Immature natural killer cell (primary cell): ENCODE measurements at regions not wholly inside any gene's neighbourhood (a gene's known extent, or its start where the extent isn't known, plus 50 kb on each side); places are given as distances from the start of the nearest gene placed in this dataset.
"Not testable (repeated sequence)": the region's sequence is repeated elsewhere in the genome, so short reads cannot be mapped to it uniquely, and the experiment has no call there.

Source experiments
- DNase-seq, 3 donors: peaks; one replicate each; pipeline ENCODE4 v3.0.0; 2022; ENCODE audit warnings: mixed read lengths in 1 of 3
- H3K27ac Mint-ChIP-seq, 6 donors: one replicate each; pipeline ENCODE4 v1.8.0; 2020; ENCODE audit warnings: mixed read lengths in 6 of 6, mild to moderate bottlenecking in 5 of 6, inconsistent platforms in 4 of 6, moderate library complexity in 3 of 6
- H3K27me3 Mint-ChIP-seq, 3 donors: one replicate each; pipeline ENCODE4 v1.8.0; 2020 to 2021; ENCODE audit warnings: low read depth in 3 of 3, mild to moderate bottlenecking in 3 of 3, mixed read lengths in 3 of 3, moderate library complexity in 3 of 3, inconsistent platforms in 1 of 3
- H3K36me3 Mint-ChIP-seq, 3 donors: one replicate each; pipeline ENCODE4 v1.8.0; 2020; ENCODE audit warnings: mixed read lengths in 3 of 3, inconsistent platforms in 2 of 3, mild to moderate bottlenecking in 2 of 3
- H3K4me1 Mint-ChIP-seq, 2 donors: one replicate each; pipeline ENCODE4 v1.8.0; 2020; ENCODE audit warnings: inconsistent platforms in 2 of 2, mild to moderate bottlenecking in 2 of 2, mixed read lengths in 2 of 2, moderate library complexity in 1 of 2
- H3K4me3 Mint-ChIP-seq, 5 donors: one replicate each; pipeline ENCODE4 v1.8.0; 2020; ENCODE audit warnings: mild to moderate bottlenecking in 5 of 5, mixed read lengths in 5 of 5, inconsistent platforms in 3 of 5, moderate library complexity in 3 of 5
- H3K9me3 Mint-ChIP-seq, 6 donors: one replicate each; pipeline ENCODE4 v1.8.0; 2020; ENCODE audit warnings: mild to moderate bottlenecking in 6 of 6, mixed read lengths in 6 of 6, inconsistent platforms in 4 of 6, moderate library complexity in 3 of 6

- no peak overlapping the region for H3K4me3 Mint-ChIP-seq
- H3K36me3 Mint-ChIP-seq: no peaks in the 10 kb centered on the region
- peaks cover 0 to 4% (median 2%) of the 10 kb centered on the region in 3 donors for H3K27me3 Mint-ChIP-seq
- H3K9me3 Mint-ChIP-seq: no peaks in the 10 kb centered on the region
- peaks cover 0 to 7% of the 10 kb centered on the region in 2 donors for H3K4me1 Mint-ChIP-seq
- DNase-seq: no peak
- no peak overlapping the region for H3K27ac Mint-ChIP-seq
Measured at GRCh38 chr11:103803062-103803461, 233.4 kb upstream of the DDI1 start.

- no peak overlapping the region for H3K27ac Mint-ChIP-seq
- peaks cover 0 to under 1% of the 10 kb centered on the region in 2 donors for H3K4me1 Mint-ChIP-seq
- no peak overlapping the region for H3K4me3 Mint-ChIP-seq
- H3K9me3 Mint-ChIP-seq: no peaks in the 10 kb centered on the region
- H3K27me3 Mint-ChIP-seq: peaks cover 1 to 3% (median 2%) of the 10 kb centered on the region in 3 donors
- H3K36me3 Mint-ChIP-seq: no peaks in the 10 kb centered on the region
- no peak for DNase-seq
Measured at GRCh38 chr11:103805688-103806009, 230.8 kb upstream of the DDI1 start.

GRCh38 chr11:103806130-103806895 is 230.1 kb upstream of the DDI1 start:
- Mint-ChIP-seq H3K36me3 (no peaks in the 10 kb centered on the region), H3K4me3 (no peak overlapping the region), H3K4me1 (no peaks in the 10 kb centered on the region), H3K27me3 (peaks cover 1 to 2% (median 2%) of the 10 kb centered on the region in 3 donors), H3K9me3 (no peaks in the 10 kb centered on the region), H3K27ac (no peak overlapping the region)
- DNase-seq: no peak

- H3K27me3 Mint-ChIP-seq: peaks cover 1 to 4% (median 2%) of the 10 kb centered on the region in 3 donors
- no peaks in the 10 kb centered on the region for H3K36me3 Mint-ChIP-seq
- no peak overlapping the region for H3K27ac Mint-ChIP-seq
- no peaks in the 10 kb centered on the region for H3K4me1 Mint-ChIP-seq
- H3K9me3 Mint-ChIP-seq: no peaks in the 10 kb centered on the region
- no peak overlapping the region for H3K4me3 Mint-ChIP-seq
- no peak for DNase-seq
Measured at GRCh38 chr11:103807806-103808205, 228.6 kb upstream of the DDI1 start.

GRCh38 chr11:103808252-103808651 is 228.2 kb upstream of the DDI1 start:
- Mint-ChIP-seq H3K4me1 (no peaks in the 10 kb centered on the region), H3K27ac (no peak overlapping the region), H3K4me3 (no peak overlapping the region), H3K27me3 (peaks cover 1 to 4% (median 1%) of the 10 kb centered on the region in 3 donors), H3K9me3 (no peaks in the 10 kb centered on the region), H3K36me3 (no peaks in the 10 kb centered on the region)
- DNase-seq: no peak

GRCh38 chr11:103811870-103812455 is 224.5 kb upstream of the DDI1 start:
- H3K27me3 Mint-ChIP-seq: peaks cover 0 to 4% (median 1%) of the 10 kb centered on the region in 3 donors
- no peaks in the 10 kb centered on the region for H3K36me3 Mint-ChIP-seq
- no peaks in the 10 kb centered on the region for H3K4me1 Mint-ChIP-seq
- no peak for DNase-seq
- no peaks in the 10 kb centered on the region for H3K9me3 Mint-ChIP-seq
- H3K27ac Mint-ChIP-seq: no peak overlapping the region
- H3K4me3 Mint-ChIP-seq: no peak overlapping the region

GRCh38 chr11:103812680-103813079 is 223.8 kb upstream of the DDI1 start:
- Mint-ChIP-seq H3K4me1 (no peaks in the 10 kb centered on the region), H3K4me3 (no peak overlapping the region), H3K9me3 (no peaks in the 10 kb centered on the region), H3K27ac (no peak overlapping the region), H3K36me3 (peaks cover 0 to 2% (median 0%) of the 10 kb centered on the region in 3 donors), H3K27me3 (peaks cover 0 to 2% (median 1%) of the 10 kb centered on the region in 3 donors)
- no peak for DNase-seq

- not testable (repeated sequence) for DNase-seq, H3K4me1 Mint-ChIP-seq, H3K4me3 Mint-ChIP-seq, H3K9me3 Mint-ChIP-seq, H3K27me3 Mint-ChIP-seq, H3K27ac Mint-ChIP-seq
- H3K36me3 Mint-ChIP-seq: peaks cover 4 to 11% (median 4%) of the 10 kb centered on the region in 3 donors
Measured at GRCh38 chr11:103820345-103820744, 216.1 kb upstream of the DDI1 start.

- no peak overlapping the region for H3K27ac Mint-ChIP-seq
- peaks cover 0 to 11% (median 4%) of the 10 kb centered on the region in 3 donors for H3K36me3 Mint-ChIP-seq
- H3K4me1 Mint-ChIP-seq: no peaks in the 10 kb centered on the region
- no peak for DNase-seq
- no peak overlapping the region for H3K4me3 Mint-ChIP-seq
- peaks cover 0 to 5% (median 0%) of the 10 kb centered on the region in 6 donors for H3K9me3 Mint-ChIP-seq
- H3K27me3 Mint-ChIP-seq: peaks cover 0 to 3% (median 2%) of the 10 kb centered on the region in 3 donors
Measured at GRCh38 chr11:103824116-103824515, 212.3 kb upstream of the DDI1 start.

- Mint-ChIP-seq H3K9me3 (peaks cover 3 to 7% (median 5%) of the 10 kb centered on the region in 6 donors), H3K27me3 (peaks cover 0 to 2% (median 0%) of the 10 kb centered on the region in 3 donors), H3K36me3 (peaks cover 4 to 15% (median 8%) of the 10 kb centered on the region in 3 donors), H3K27ac (no peak overlapping the region), H3K4me3 (no peak overlapping the region), H3K4me1 (no peaks in the 10 kb centered on the region)
- DNase-seq: no peak
Measured at GRCh38 chr11:103825469-103825868, 211.0 kb upstream of the DDI1 start.

- Mint-ChIP-seq H3K27ac (no peak overlapping the region), H3K4me1 (no peaks in the 10 kb centered on the region), H3K36me3 (peaks cover 7 to 15% (median 8%) of the 10 kb centered on the region in 3 donors), H3K27me3 (peaks cover 0 to 2% (median 0%) of the 10 kb centered on the region in 3 donors), H3K4me3 (no peak overlapping the region), H3K9me3 (peaks cover 4 to 18% (median 7%) of the 10 kb centered on the region in 6 donors)
- no peak for DNase-seq
Measured at GRCh38 chr11:103826856-103827255, 209.6 kb upstream of the DDI1 start.

- Mint-ChIP-seq H3K27me3 (peaks cover 0 to 4% (median 1%) of the 10 kb centered on the region in 3 donors), H3K27ac (no peak overlapping the region), H3K36me3 (peaks cover 7 to 29% (median 15%) of the 10 kb centered on the region in 3 donors), H3K4me3 (no peak overlapping the region), H3K9me3 (peaks cover 8 to 41% (median 15%) of the 10 kb centered on the region in 6 donors), H3K4me1 (no peaks in the 10 kb centered on the region)
- no peak for DNase-seq
Measured at GRCh38 chr11:103829596-103829995, 206.8 kb upstream of the DDI1 start.

- no peak overlapping the region for H3K27ac Mint-ChIP-seq
Measured at GRCh38 chr11:103830205-103830604, 206.2 kb upstream of the DDI1 start.

GRCh38 chr11:103832762-103833161 is 203.7 kb upstream of the DDI1 start:
- Mint-ChIP-seq H3K27me3 (peaks cover 1 to 7% (median 2%) of the 10 kb centered on the region in 3 donors), H3K4me1 (no peaks in the 10 kb centered on the region), H3K36me3 (peaks cover 7 to 32% (median 15%) of the 10 kb centered on the region in 3 donors), H3K9me3 (peaks cover 12 to 45% (median 18%) of the 10 kb centered on the region in 6 donors), H3K27ac (no peak overlapping the region), H3K4me3 (no peak overlapping the region)
- no peak for DNase-seq

More at GRCh38 chr11:103830205-103830604, 206.2 kb upstream of the DDI1 start:
- H3K4me3 Mint-ChIP-seq: no peak overlapping the region
- DNase-seq: no peak
- H3K27me3 Mint-ChIP-seq: peaks cover 0 to 4% (median 1%) of the 10 kb centered on the region in 3 donors
- H3K9me3 Mint-ChIP-seq: peaks cover 8 to 43% (median 15%) of the 10 kb centered on the region in 6 donors
- no peaks in the 10 kb centered on the region for H3K4me1 Mint-ChIP-seq
- H3K36me3 Mint-ChIP-seq: peaks cover 7 to 30% (median 15%) of the 10 kb centered on the region in 3 donors
